ENCODE measurements at regions not wholly inside any gene's neighbourhood (a gene's known extent, or its start where the extent isn't known, plus 50 kb on each side); places are given as distances from the start of the nearest gene placed in this dataset.

DNA sequence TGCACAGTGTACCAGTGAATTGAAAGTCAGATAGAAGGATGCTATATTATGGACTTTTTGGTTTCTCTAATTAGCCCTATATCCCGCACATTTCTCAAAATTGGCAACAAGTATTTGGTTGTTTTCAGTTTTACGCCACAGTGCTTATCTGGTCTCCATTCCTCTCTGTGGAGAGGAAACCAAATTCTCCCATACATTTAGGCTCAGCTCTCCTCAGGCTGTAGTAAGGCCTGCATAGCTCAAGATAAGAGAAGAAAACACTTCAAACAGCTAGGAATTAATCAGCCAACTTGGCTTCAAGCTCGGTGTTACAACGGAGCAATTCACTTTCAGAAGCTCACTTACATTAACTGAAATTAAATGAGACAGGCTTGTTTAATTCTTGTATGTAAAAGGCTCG, 263.2 kb downstream of the PDHA2 start:
- Histone ChIP-seq H2BK20ac (ENCODE audit: low read depth, low read length) (no peak overlapping the region), H3K79me1 (ENCODE audit: low read depth in 1 of 2, low read length in 2 of 2) (no peaks in the 10 kb centered on the region), H4K20me1 (ENCODE audit: insufficient read depth, low read length) (no peaks in the 10 kb centered on the region), H2BK120ac (ENCODE audit: low read depth, low read length) (no peak overlapping the region), H3K4me3 (ENCODE audit: insufficient read depth, low read depth, low read length) (no peak overlapping the region), H3K4me1 (ENCODE audit: control insufficient read depth, insufficient read depth, low read length) (no peaks in the 10 kb centered on the region), H2AK5ac (ENCODE audit: low read depth, low read length) (no peak overlapping the region), H3K23ac (ENCODE audit: low read depth, low read length) (no peak overlapping the region), H3K36me3 (ENCODE audit: control insufficient read depth, insufficient read depth, low read length) (no peaks in the 10 kb centered on the region), H3K14ac (replicated peaks; ENCODE audit: low read depth, low read length) (no peak overlapping the region), H3K9me3 (ENCODE audit: control insufficient read depth, insufficient read depth, low read length) (no peaks in the 10 kb centered on the region), H2BK15ac (ENCODE audit: low read depth, low read length) (no peak overlapping the region), H3K4ac (ENCODE audit: low read depth, low read length) (no peak overlapping the region), H4K5ac (ENCODE audit: low read depth, low read length) (no peak overlapping the region), H2AK9ac (replicated peaks; ENCODE audit: low read depth, low read length, poor library complexity) (no peak overlapping the region), H3K56ac (ENCODE audit: extremely low read depth, insufficient read depth, low read length) (no peak overlapping the region), H2BK5ac (ENCODE audit: low read depth, low read length, poor library complexity, severe bottlenecking) (no peak overlapping the region), H4K8ac (ENCODE audit: low read depth in 2 of 2, low read length in 2 of 2) (no peak overlapping the region), H3K27me3 (ENCODE audit: control insufficient read depth, insufficient read depth, low read length) (no peaks in the 10 kb centered on the region), H3K9me1 (ENCODE audit: insufficient read depth, low read length) (no peaks in the 10 kb centered on the region), H3K9ac (ENCODE audit: low read depth, low read length) (no peak overlapping the region), H4K91ac (ENCODE audit: insufficient read depth, low read depth, low read length) (no peak overlapping the region), H3K18ac (ENCODE audit: low read depth, low read length) (no peak overlapping the region), H3K27ac (ENCODE audit: insufficient read depth, low read length) (no peak overlapping the region), H2AFZ (replicated peaks; ENCODE audit: low read length, poor library complexity) (no peak overlapping the region), H3K4me2 (ENCODE audit: low read depth, low read length) (no peak overlapping the region)
- ATAC-seq (ENCODE audit: low read depth): no peak
- ChIA-PET CTCF (no interaction called here), POLR2A (ENCODE audit: unreplicated experiment) (no interaction called here)
- no peak for DNase-seq
- in situ Hi-C loops (cut with MboI; ENCODE audit: low sequenced_read_pairs): no loop called here
- no CpG with 5 or more reads among the region's 5 CpGs for WGBS, 2 experiments (ENCODE audit: extremely low coverage in 2 of 2, insufficient read length in 1 of 2)
- BruUV-seq (replicated peaks): no TSS peak
- TF ChIP-seq RCOR1 (IDR thresholded peaks at IDR 0.05; ENCODE audit: insufficient replicate concordance, low read length) (no peak), CTCF (conservative IDR thresholded peaks at IDR 0.05; ENCODE audit: low read depth, low read length) (no peak)
- dilution Hi-C loops (cut with HindIII; ENCODE audit: low sequenced_read_pairs, unreplicated experiment): no loop called here
- intact Hi-C loops (cut with micrococcal nuclease): no loop called here
